GM18873 (cell line): ENCODE measurements at regions not wholly inside any gene's neighbourhood (a gene's known extent, or its start where the extent isn't known, plus 50 kb on each side); places are given as distances from the start of the nearest gene placed in this dataset.
"Not testable (repeated sequence)": the region's sequence is repeated elsewhere in the genome, so short reads cannot be mapped to it uniquely, and the experiment has no call there.

Experiments
- ATAC-seq: cut with Tn5 transposase; IDR thresholded peaks from one replicate; pipeline ENCODE4 v1.9.1; 2021; ENCODE audit warnings: mild to moderate bottlenecking, moderate library complexity, moderate number of reproducible peaks; ENCODE audit not compliant: unreplicated experiment, low FRiP score

- no peak for ATAC-seq
These were observed 507.0 kb upstream of the KLF6 start for GRCh38 chr10:4291990-4292389.

DNA sequence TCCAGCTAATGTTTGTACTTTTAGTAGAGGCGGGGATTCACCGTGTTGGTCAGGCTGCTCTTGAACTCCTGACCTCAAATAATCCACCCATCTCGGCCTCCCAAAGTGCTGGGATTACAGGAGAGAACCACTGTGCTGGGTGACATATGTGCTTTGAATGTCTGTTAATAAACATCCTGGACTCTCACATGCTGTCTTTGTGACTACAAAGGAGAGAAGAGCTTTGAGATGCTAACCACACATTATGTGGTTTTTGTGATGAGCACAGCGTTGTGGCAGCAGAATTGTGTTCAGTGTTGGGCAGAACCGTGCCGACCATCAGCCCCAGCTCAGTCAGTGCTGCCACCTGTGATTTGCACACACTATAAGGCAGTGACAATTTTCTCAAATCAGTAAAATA, 500.1 kb upstream of the KLF6 start:
- no peak for ATAC-seq

- ATAC-seq = no peak
These were observed 499.0 kb upstream of the KLF6 start for GRCh38 chr10:4283846-4284610.

DNA sequence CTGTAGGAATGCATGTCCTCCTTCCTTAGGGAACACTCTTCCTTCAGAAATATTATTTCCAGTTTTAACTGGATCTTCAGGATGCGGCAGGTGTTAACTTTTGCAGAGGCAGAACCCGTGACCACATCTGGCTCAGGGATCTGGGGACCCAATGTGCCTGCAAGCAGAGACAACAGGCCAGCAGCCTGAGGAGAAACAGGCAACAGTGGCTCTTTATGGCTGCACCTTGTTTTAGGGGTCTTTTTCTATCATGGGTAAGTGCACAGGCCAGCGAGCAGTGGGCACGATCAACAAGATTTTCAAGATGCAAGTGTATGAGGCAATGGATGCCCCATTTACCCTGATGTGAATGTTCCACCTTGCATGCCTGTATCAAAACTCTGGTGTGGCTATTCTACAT, 497.5 kb upstream of the KLF6 start:
- ATAC-seq = no peak

DNA sequence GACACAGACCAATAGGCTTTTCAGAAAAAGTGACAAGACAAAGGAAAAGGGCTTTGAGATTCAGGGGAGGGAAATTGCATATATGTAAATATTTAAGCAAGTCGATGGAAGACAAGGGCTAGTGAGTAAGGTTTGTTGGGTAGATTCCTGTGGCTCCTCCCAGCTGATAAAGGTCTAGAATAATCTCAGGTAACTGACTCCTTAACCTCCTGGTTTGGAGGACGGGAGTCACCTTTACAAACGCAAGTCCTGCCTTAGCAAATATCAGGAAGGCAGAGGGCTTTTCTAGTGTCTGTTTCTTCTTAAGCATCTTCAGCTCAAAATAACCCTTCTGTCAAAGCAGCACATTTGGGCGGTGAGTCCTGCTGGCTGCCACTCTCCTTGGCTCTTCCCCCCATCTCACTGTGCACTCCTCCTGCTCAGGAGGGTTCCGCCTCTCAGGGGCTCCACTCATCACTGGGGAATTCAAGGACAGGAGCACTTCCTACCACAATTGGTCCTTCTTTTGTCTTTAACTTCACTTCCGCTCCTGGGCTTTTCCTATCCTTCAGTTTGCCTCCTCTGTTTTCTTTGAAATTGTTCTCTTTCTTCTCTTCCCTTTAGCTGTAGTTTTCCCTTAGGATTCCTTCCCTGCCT, 496.3 kb upstream of the KLF6 start:
- no peak for ATAC-seq

DNA sequence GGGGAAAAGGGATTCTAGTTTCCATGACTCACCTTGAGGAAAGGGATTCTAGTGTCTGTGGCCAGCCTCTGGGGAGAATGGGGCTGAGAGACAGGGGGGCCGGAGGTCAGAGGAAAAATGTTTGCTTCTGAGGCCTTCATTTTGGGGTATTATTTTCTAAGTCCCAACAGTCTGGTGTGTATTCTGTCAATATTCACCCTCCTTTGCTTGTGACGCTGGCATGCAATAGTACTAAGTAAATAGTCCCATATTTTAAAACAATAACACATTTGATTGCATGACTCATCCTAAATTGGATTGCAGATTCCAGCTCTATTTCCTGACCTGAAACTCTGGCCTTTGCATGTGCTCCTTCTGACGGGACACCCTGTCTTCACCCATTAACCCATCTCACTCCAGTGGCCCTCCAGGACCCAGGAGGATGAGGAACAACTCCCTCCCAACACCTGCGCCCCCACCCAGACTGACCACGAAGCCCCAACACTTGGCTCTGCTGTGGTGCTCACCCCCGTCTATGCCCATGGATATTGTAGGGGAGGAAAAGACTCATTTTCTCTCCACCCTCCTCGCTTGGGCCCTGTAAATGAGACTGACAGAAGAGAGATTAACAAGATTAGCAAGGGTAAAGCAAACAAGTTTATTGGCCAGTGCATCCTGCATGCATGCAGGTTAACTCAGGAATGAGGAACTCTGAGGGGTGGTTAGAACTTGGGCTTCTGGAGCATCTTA, 495.6 kb upstream of the KLF6 start:
- ATAC-seq = no peak

GRCh38 chr10:4279655-4280054, 494.6 kb upstream of the KLF6 start:
- ATAC-seq = no peak

DNA sequence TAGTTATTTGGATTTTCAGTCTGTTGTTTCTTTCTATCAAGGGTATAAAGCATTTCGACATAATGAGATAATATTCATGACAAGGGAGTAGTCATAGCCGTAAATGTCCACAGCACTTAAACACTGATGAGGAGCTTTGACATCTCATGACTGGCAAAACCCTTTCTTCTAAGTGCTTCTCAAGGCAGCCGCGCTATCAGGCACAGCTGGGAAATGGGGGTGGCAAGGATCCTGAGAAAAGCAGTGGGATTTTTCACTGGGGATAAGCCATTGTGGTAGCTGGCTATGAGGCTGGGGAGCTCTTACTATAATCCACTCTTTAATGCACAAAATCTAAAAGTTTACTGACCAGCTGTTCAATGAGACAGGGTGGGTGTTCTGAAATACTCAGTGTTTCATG, 493.2 kb upstream of the KLF6 start:
- no peak for ATAC-seq

GRCh38 chr10:4276151-4276550, 491.1 kb upstream of the KLF6 start:
- ATAC-seq = no peak

- not testable (repeated sequence) for ATAC-seq
These were observed 489.7 kb upstream of the KLF6 start for GRCh38 chr10:4274671-4275070.

DNA sequence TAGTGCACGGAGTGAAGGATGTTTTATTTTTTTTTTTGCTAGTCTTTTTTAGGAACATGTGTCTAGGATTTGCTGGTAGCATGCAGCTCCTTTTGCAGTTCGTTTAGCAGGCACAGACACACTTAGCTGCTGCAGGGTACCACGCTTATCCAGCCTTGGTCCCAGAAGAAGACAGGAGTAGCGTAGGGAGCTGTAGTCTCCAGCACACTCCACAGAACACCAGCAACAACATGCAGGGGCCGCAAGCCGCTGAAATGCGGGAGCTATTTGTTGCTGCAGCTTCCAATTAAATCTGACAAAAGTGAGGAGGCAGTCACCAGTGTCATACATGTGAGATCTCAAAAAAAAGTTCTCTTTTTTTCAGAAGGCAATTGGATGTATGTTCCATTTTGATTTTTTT, 486.2 kb upstream of the KLF6 start:
- ATAC-seq = no peak

DNA sequence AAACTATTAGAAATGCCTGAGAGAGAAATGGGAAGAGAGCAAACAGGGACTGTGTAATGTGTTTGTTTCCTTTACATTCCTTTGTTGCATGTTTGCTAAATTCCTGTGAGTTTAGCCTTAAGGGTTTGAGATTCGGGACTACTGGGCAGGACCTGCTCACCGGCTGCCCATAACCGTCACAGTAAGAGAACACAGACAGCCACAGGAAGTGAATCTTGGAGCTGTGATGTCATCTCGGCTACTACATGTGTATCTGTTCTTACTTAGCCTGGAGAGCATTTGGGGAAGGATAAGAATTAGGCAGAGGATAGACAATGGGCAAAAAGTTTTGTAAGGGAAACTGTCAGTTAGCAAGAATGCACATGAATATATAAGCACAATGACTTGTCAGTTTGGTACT, 485.1 kb upstream of the KLF6 start:
- ATAC-seq = no peak

DNA sequence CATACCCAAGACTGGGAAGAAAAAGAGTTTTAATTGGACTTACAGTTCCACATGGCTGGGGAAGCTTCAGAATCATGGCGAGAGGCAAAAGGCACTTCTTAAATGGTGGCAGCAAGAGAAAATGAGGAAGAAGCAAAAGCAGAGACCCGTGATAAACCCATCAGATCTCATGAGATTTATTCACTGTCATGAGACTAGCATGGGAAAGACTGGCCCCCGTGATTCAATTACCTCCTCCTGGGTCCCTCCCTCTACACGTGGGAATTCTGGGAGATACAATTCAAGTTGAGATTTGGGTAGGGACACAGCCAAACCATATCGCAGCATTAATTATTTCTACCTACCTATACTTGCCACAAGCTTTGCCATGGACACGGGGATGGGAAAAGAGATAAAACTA, 483.5 kb upstream of the KLF6 start:
- ATAC-seq = not testable (repeated sequence)

- no peak for ATAC-seq
These were observed 482.2 kb upstream of the KLF6 start for GRCh38 chr10:4267086-4267773.

- no peak for ATAC-seq
These were observed 481.5 kb upstream of the KLF6 start for GRCh38 chr10:4266416-4267085.

DNA sequence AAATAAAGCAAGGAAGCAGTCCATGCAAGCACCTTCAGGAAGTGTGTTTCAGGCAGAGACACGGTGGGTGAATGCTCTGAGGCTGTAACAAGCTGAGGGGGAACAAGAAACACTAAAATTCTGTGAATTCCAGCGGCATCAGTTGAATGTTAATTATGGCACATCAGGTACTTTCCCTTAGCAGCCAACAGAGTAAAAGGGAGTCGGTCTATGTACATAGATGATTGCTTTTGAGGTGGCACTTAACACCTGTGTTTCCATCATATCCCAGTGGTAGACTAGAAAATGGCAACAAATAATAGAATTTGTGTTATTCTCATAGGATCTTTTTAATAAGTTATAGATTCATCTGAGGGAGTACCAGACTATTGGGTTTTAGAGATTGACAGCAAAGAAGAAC, 481.0 kb upstream of the KLF6 start:
- no peak for ATAC-seq

DNA sequence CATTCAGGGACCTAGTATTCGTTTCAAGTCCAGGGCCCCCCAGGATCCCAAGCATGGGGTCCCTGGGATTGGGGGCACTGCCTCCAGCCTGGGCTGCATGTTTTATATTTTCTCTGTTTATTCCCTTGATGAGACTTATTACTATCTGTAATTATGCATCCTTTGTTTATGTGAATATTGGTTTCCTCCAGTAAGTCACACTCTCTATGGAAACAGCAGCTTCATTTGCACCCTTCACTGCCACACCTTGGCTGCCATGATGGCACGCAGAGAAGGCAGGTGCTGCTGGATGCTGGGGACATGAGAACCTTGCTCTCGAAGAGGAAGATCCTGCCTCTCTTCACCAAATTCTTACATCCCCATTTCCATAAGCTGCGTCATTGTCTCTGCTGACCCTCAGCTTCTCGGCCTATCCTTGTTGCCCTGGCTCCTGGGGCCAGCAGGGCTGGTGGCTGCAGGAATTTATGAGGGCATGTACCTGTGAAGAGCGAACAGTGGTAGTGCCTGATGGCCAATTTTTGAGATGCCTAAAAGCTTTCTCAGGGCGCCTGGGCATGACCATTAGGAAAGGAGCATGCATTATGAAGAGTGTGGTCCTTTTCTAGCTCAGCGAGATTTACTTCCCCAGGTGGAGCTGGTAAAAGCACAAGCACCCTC, 479.3 kb upstream of the KLF6 start:
- no peak for ATAC-seq

DNA sequence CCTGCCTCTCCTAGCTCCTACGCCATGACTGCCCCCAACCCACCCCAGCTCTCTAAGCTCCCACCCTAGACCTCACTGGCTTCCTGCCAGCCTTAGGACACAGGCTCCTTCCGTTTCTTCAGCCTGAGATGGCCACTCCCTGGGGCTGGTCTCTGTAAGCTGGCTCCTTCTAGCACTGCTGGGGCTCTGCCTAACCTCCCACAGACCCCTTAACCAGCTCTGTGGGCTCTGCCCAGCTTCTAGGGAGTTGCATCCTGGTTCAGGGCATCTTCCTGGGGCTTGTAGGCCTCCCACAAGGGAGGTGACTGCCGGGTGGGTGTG, 478.6 kb upstream of the KLF6 start:
- ATAC-seq = no peak

- no peak for ATAC-seq
These were observed 478.0 kb upstream of the KLF6 start for GRCh38 chr10:4262870-4263600.

- no peak for ATAC-seq
These were observed 477.4 kb upstream of the KLF6 start for GRCh38 chr10:4262449-4262848.
